Brain microvascular endothelial cell (primary cell): ENCODE measurements at regions not wholly inside any gene's neighbourhood (a gene's known extent, or its start where the extent isn't known, plus 50 kb on each side); places are given as distances from the start of the nearest gene placed in this dataset.

Source experiments
- DNase-seq: peaks from one replicate; pipeline ENCODE4 v3.0.0-alpha.2; 2020
- H3K27ac ChIP-seq: fragments of 250-450 bp; sonication (Bioruptor Pico); 2 replicates; pipeline ENCODE4 v1.5.1; 2020; ENCODE audit warnings: mild to moderate bottlenecking, moderate library complexity
- H3K27me3 ChIP-seq: fragments of 250-450 bp; sonication (Bioruptor Pico); replicated peaks from 2 replicates; pipeline ENCODE4 v1.5.1; 2020; ENCODE audit warnings: mild to moderate bottlenecking
- H3K36me3 ChIP-seq: fragments of 250-450 bp; sonication (Bioruptor Pico); replicated peaks from 2 replicates; pipeline ENCODE4 v1.5.1; 2020; ENCODE audit warnings: mild to moderate bottlenecking
- H3K4me3 ChIP-seq: 2 replicates; pipeline ENCODE4 v1.5.1; 2011; ENCODE audit warnings: low read depth, mild to moderate bottlenecking, control low read depth, low read length, moderate library complexity
- CTCF ChIP-seq: IDR thresholded peaks from 2 replicates; pipeline ENCODE4 v1.5.1; 2011; ENCODE audit warnings: low read depth, mild to moderate bottlenecking, moderate library complexity, low read length, control low read depth, inconsistent platforms; ENCODE audit errors: missing control alignments
- in situ Hi-C: cut with HindIII; loops from 2 replicates; pipeline ENCODE4 v1.10.0; 2017; ENCODE audit warnings: low sequenced_read_pairs, low pct_ligation_motif_present

GRCh38 chr13:23960566-23961156 lies 63.4 kb upstream of the C1QTNF9B start:
- Histone ChIP-seq H3K27me3 (no peaks in the 10 kb centered on the region), H3K27ac (no peak overlapping the region), H3K36me3 (no peaks in the 10 kb centered on the region), H3K4me3 (no peak overlapping the region)
- peak; percentile 46 for DNase-seq
- TF ChIP-seq CTCF, result peak; percentile 83
- in situ Hi-C loops, result no loop called here

- Histone ChIP-seq H3K27me3 (no peaks in the 10 kb centered on the region), H3K36me3 (no peaks in the 10 kb centered on the region), H3K27ac (no peak overlapping the region), H3K4me3 (no peak overlapping the region)
- in situ Hi-C loops, result no loop called here
- no peak for DNase-seq
- TF ChIP-seq CTCF, result no peak
These were observed 66.1 kb upstream of the C1QTNF9B start for GRCh38 chr13:23963184-23963931.

- DNase-seq, result no peak
- H3K27me3 ChIP-seq, result no peaks in the 10 kb centered on the region
- H3K36me3 ChIP-seq, result no peaks in the 10 kb centered on the region
- H3K27ac ChIP-seq, result no peak overlapping the region
- in situ Hi-C loops, result no loop called here
- H3K4me3 ChIP-seq, result no peak overlapping the region
- no peak for TF ChIP-seq CTCF
These were observed 66.6 kb upstream of the C1QTNF9B start for GRCh38 chr13:23963947-23964346.

GRCh38 chr13:23965346-23965745 lies 68.0 kb upstream of the C1QTNF9B start:
- DNase-seq, result no peak
- in situ Hi-C loops, result no loop called here
- Histone ChIP-seq H3K36me3 (no peaks in the 10 kb centered on the region), H3K27me3 (no peaks in the 10 kb centered on the region), H3K27ac (no peak overlapping the region), H3K4me3 (no peak overlapping the region)
- TF ChIP-seq CTCF, result no peak

- no peak for TF ChIP-seq CTCF
- H3K27me3 ChIP-seq, result no peaks in the 10 kb centered on the region
- no peak for DNase-seq
- in situ Hi-C loops, result no loop called here
- H3K4me3 ChIP-seq, result no peak overlapping the region
- H3K36me3 ChIP-seq, result no peaks in the 10 kb centered on the region
- no peak overlapping the region for H3K27ac ChIP-seq
These were observed 69.0 kb upstream of the C1QTNF9B start for GRCh38 chr13:23966221-23966690.
